KOPT-K1 (cell line): ENCODE measurements at regions not wholly inside any gene's neighbourhood (a gene's known extent, or its start where the extent isn't known, plus 50 kb on each side); places are given as distances from the start of the nearest gene placed in this dataset.
"Not testable (repeated sequence)": the region's sequence is repeated elsewhere in the genome, so short reads cannot be mapped to it uniquely, and the experiment has no call there.

Experiments
- H3K27ac ChIP-seq: fragments of 200-600 bp; sonication (generic); 2 replicates; pipeline ENCODE4 v1.5.1; 2016; ENCODE audit warnings: antibody characterized with exemption, mild to moderate bottlenecking, low read depth, low read length; ENCODE audit not compliant: poor library complexity, severe bottlenecking
- H3K36me3 ChIP-seq: fragments of 200-600 bp; sonication (generic); 2 replicates; pipeline ENCODE4 v1.5.1; 2017; ENCODE audit warnings: antibody characterized with exemption, mild to moderate bottlenecking, low read length, moderate library complexity; ENCODE audit not compliant: insufficient read depth
- H3K9me3 ChIP-seq: fragments of 200-600 bp; sonication (generic); 2 replicates; pipeline ENCODE4 v1.5.1; 2017; ENCODE audit warnings: antibody characterized with exemption, low read length, mild to moderate bottlenecking; ENCODE audit not compliant: insufficient read depth, poor library complexity, severe bottlenecking

- H3K27ac ChIP-seq, H3K36me3 ChIP-seq: not testable (repeated sequence)
- peaks cover 32% of the 10 kb centered on the region for H3K9me3 ChIP-seq
Measured at GRCh38 chr12:126983735-126984134, 1283.2 kb upstream of the TMEM132C start.

- not testable (repeated sequence) for H3K36me3 ChIP-seq, H3K27ac ChIP-seq
- peaks cover 32% of the 10 kb centered on the region for H3K9me3 ChIP-seq
Measured at GRCh38 chr12:126985663-126986062, 1281.3 kb upstream of the TMEM132C start.

DNA sequence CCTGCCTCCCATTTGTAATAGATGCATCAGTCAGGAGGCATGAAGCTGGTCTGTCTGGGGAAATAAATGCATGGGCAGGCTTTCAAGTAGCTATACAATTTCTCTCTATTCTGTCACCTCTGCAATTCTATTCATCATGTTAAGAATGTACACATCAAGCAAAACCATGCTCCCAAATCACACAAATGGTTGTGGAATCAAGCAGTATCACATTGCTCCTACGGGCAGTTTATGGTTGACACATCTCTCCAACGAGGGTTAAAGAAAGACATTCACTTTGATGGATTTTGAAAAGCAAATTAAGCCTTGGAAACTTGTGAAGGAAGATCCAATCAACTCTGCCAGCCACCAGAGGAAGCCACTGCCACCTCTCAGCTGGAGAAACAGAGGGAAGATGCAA is 1277.4 kb upstream of the TMEM132C start:
- H3K36me3 ChIP-seq = no peaks in the 10 kb centered on the region
- H3K27ac ChIP-seq = no peak overlapping the region
- H3K9me3 ChIP-seq = peaks cover 18% of the 10 kb centered on the region

- no peaks in the 10 kb centered on the region for H3K36me3 ChIP-seq
- H3K9me3 ChIP-seq = no peaks in the 10 kb centered on the region
- no peak overlapping the region for H3K27ac ChIP-seq
Measured at GRCh38 chr12:126993898-126994297, 1273.1 kb upstream of the TMEM132C start.

GRCh38 chr12:126994599-126994998 is 1272.4 kb upstream of the TMEM132C start:
- no peaks in the 10 kb centered on the region for H3K36me3 ChIP-seq
- no peak overlapping the region for H3K27ac ChIP-seq
- H3K9me3 ChIP-seq = no peaks in the 10 kb centered on the region

DNA sequence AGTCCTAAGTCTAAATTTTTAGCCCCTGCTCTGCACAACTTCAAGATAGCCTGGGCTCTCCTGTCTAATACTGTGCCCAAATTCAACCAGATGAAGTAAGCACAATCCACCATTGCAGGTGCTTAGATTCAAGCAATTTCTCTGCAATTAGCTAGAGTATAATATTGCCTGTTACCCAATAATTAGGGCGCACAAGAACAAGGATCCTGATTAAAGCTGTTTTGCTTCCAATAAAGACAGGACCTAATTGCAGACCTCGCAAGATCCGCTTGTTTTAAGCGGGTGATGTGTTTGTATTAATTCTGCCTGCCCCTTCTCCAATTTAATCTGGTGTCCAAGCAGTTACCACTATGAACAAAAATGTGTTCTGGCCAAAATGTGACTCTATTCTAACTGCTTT is 1268.9 kb upstream of the TMEM132C start:
- Histone ChIP-seq H3K36me3 (no peaks in the 10 kb centered on the region), H3K9me3 (no peaks in the 10 kb centered on the region), H3K27ac (no peak overlapping the region)

GRCh38 chr12:126998747-126999285 is 1268.2 kb upstream of the TMEM132C start:
- H3K36me3 ChIP-seq = no peaks in the 10 kb centered on the region
- no peak overlapping the region for H3K27ac ChIP-seq
- no peaks in the 10 kb centered on the region for H3K9me3 ChIP-seq

GRCh38 chr12:126999352-126999751 is 1267.6 kb upstream of the TMEM132C start:
- Histone ChIP-seq H3K9me3 (no peaks in the 10 kb centered on the region), H3K36me3 (no peaks in the 10 kb centered on the region), H3K27ac (no peak overlapping the region)

GRCh38 chr12:127005406-127005805 is 1261.6 kb upstream of the TMEM132C start:
- Histone ChIP-seq H3K9me3 (no peaks in the 10 kb centered on the region), H3K27ac (no peak overlapping the region), H3K36me3 (no peaks in the 10 kb centered on the region)

DNA sequence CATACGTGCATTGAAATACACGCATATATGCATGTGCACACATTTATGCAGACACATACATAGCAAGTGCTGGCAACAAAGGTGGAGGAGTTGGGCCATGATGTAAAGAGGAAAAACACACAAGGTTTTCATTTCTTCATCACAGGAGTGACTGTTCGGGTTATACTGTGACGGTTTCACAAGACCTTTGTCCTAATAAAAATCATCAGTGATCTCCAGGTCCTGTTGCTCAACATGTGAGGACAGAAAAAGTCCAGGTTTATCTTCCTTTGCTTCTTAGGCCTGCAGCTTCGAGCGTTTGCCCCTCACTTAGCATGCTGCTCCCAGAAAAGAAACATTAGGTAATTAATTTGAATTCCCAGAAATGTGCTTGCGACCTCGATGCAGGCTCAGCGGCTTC is 1260.0 kb upstream of the TMEM132C start:
- no peaks in the 10 kb centered on the region for H3K9me3 ChIP-seq
- no peak overlapping the region for H3K27ac ChIP-seq
- H3K36me3 ChIP-seq = no peaks in the 10 kb centered on the region

- Histone ChIP-seq H3K27ac (no peak overlapping the region), H3K36me3 (no peaks in the 10 kb centered on the region), H3K9me3 (no peaks in the 10 kb centered on the region)
Measured at GRCh38 chr12:127008755-127009403, 1258.1 kb upstream of the TMEM132C start.

GRCh38 chr12:127012109-127012508 is 1254.9 kb upstream of the TMEM132C start:
- Histone ChIP-seq H3K9me3 (no peaks in the 10 kb centered on the region), H3K27ac (no peak overlapping the region), H3K36me3 (no peaks in the 10 kb centered on the region)

DNA sequence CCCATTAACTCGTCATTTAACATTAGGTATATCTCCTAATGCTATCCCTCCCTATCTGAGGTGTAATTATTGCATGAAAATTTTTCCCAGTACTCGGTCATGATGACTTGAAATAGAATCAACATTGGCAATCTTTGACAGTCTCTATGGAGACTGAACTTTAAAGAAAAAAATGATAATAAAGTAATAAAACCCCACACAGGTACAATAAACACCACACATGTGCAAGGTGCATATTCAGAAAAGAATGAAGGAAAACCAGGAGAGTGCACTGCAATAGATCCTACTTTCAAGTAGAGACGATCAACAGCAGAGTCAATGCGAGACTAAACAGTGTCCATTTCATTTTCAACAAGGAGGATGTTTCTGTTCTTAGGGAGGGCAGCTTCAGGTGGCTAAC is 1253.8 kb upstream of the TMEM132C start:
- no peaks in the 10 kb centered on the region for H3K9me3 ChIP-seq
- H3K27ac ChIP-seq = no peak overlapping the region
- H3K36me3 ChIP-seq = no peaks in the 10 kb centered on the region

- H3K9me3 ChIP-seq = no peaks in the 10 kb centered on the region
- no peak overlapping the region for H3K27ac ChIP-seq
- no peaks in the 10 kb centered on the region for H3K36me3 ChIP-seq
Measured at GRCh38 chr12:127014079-127014478, 1252.9 kb upstream of the TMEM132C start.

GRCh38 chr12:127024791-127025190 is 1242.2 kb upstream of the TMEM132C start:
- Histone ChIP-seq H3K36me3 (no peaks in the 10 kb centered on the region), H3K9me3 (no peaks in the 10 kb centered on the region), H3K27ac (no peak overlapping the region)

- H3K27ac ChIP-seq = no peak overlapping the region
- no peaks in the 10 kb centered on the region for H3K36me3 ChIP-seq
- H3K9me3 ChIP-seq = no peaks in the 10 kb centered on the region
Measured at GRCh38 chr12:127025545-127025944, 1241.4 kb upstream of the TMEM132C start.
